ENCODE measurements at regions not wholly inside any gene's neighbourhood (a gene's known extent, or its start where the extent isn't known, plus 50 kb on each side); places are given as distances from the start of the nearest gene placed in this dataset.
A peak's percentile ranks its signal among the peaks of the same experiment; 100 is the strongest.
"Not testable (repeated sequence)": the region's sequence is repeated elsewhere in the genome, so short reads cannot be mapped to it uniquely, and the experiment has no call there.

DNA sequence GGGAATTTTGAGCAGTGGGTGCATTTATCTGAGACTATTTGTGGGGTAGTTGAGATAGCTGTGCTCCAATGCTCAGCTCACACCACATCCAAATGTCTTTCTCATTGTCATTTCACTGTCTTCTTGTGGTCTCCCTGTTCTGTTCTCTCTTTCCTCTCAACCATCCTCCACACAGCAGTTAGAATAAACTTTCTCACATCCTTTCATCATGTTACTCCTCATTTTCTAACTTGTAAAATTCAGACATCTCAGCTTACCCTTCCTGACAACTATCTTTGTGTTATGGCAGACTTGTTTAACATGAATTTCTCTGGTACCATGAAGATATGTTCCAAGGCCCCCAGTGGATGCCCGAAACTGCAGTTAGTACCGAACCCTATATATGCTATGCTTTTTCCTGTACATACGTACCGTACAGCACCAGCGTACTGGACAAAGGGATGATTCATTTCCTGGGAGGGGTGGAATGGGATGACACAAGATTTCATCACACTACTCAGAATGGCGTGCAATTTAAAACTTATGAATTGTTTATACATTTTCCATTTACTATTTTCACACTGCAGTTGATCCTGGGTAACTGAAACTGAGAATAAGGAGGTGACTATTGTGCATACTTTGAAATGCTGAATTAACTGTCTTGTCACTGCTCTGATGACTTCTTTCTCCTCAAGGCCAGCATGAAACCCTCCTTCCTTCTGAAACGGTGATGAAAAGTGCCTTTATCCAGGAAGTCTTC, 177.1 kb upstream of the SLC38A2 start:
- DNase-seq (ENCODE audit: low spot score) (peak; percentile 9), FAIRE-seq (no peak)

- FAIRE-seq = no peak
Measured at GRCh38 chr12:46548605-46549071, 176.1 kb upstream of the SLC38A2 start.

DNA sequence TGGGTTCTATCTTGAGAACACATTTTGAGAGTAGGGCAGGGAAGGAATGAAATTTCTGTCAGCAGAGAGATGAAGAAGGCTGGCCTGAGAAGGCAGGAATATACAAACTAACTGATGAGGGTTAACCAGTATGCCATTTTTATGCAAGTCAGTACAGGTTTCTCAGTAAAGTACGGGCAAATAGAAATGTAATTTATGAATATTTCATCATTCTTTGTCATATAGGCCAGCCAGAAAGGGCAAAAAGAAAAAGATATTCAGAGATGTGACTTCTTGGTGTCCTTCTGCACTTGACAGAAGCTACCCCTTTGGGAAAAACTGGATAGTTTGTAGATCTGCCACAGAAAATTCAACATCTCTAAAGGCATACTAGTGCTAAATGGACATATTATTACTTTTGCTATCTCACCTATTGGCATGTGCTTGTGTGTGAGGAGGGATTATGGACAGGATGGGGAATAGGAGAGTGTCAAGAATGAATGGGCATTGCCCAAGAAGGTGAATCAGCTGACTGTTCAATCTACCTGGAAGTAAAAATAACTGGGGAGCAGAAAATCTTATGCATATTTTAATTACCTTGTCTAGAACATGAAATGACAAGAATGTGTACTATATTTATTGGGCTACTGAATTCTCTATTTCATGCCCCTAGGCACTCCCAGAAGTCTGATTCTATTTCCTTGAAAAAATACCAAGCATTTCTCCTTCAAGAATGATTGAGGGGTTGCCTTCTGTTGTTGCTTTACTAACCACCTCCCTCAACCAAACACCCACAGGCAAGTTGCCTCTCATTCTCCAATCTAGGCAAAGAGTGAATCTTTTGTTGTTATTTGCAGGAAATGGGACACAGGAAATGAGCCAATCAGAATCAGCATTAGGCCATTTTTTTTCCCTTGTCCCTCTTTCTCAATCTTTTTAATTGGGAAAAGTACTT, 175.1 kb upstream of the SLC38A2 start:
- DNase-seq (ENCODE audit: low spot score) (no peak), FAIRE-seq (no peak)

More at GRCh38 chr12:46548605-46549071, 176.1 kb upstream of the SLC38A2 start:
- no peak for DNase-seq (ENCODE audit: low spot score)

GRCh38 chr12:46546634-46547273, 174.2 kb upstream of the SLC38A2 start:
- DNase-seq (ENCODE audit: low spot score) = no peak
- no peak for FAIRE-seq

DNA sequence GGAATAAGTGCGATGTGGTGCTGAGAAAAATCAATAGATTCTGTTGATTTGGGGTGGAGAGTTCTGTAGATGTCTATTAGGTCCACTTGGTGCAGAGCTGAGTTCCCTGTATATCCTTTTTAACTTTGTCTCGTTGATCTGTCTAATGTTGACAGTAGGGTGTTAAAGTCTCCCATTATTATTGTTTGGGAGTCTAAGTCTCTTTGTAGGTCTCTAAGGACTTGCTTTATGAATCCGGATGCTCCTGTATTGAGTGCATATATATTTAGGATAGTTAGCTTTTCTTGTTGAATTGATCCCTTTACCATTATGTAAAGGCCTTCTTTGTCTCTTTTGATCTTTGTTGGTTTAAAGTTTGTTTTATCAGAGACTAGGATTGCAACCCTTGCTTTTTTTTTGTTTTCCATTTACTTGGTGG, 170.8 kb upstream of the SLC38A2 start:
- not testable (repeated sequence) for DNase-seq (ENCODE audit: low spot score); FAIRE-seq

DNA sequence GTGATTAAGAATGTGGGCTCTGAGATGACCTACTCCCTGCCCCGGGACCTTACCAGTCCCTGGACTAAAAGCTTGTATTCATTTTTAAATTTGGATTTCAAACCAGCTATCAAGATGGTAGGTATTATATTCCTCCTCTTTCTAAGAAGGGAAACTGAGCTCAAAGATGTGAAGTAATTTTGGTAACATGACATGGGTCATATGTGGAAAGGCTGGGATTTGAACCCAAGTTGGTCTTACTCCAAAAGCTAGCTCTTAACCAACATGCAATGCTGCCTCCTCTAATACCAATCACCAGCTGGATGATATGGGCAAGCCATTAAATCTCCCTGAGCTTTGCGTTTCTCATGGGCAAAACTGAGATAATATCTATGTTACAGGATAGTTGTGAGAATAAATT, 166.4 kb upstream of the SLC38A2 start:
- no peak for DNase-seq (ENCODE audit: low spot score)
- no peak for FAIRE-seq

DNA sequence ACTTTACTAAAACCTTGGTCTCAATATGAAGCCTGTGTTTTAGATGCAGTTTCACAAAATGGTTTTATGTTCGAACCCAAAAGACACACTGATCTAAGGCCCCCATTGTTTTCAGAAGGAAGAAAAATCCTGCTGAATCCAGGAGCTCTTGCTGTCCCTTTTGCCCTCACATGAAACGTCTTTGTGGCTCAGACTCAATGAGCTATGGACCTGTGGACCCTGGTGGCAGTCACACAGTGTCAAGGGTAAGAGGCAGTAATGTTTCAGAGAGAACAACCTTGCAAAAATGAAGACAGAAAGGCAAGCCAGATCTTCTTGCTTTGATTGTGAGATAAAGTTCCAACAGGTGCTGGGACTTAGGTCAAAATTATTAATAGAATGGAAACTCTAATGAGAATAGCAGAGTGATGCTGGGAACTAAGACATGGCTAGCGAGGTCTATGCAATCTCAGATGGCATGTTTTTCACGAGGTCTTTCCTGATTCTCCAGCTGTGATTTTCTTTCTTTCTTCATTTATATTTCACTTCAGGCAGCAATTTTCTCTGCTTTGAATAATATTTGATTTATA, 164.9 kb upstream of the SLC38A2 start:
- no peak for FAIRE-seq
- no peak for DNase-seq (ENCODE audit: low spot score)

DNA sequence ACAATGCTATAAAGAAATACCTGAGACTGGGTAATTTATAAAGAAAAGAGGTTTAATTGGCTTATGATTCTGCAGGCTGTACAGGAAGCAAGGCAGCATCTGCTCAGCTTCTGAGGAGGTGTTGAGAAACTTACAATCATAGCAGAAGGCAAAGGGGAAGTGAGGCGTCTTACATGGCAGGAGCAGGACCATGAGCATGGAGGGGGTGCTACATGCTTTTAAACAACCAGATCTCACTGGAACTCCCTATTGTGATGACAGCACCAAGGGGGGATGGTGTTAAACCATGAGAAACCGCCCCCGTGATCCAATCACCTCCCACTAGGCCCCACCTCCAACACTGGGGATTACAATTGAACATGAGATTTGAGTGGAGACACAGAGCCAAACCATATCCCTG, 163.7 kb upstream of the SLC38A2 start:
- DNase-seq (ENCODE audit: low spot score); FAIRE-seq: not testable (repeated sequence)

DNA sequence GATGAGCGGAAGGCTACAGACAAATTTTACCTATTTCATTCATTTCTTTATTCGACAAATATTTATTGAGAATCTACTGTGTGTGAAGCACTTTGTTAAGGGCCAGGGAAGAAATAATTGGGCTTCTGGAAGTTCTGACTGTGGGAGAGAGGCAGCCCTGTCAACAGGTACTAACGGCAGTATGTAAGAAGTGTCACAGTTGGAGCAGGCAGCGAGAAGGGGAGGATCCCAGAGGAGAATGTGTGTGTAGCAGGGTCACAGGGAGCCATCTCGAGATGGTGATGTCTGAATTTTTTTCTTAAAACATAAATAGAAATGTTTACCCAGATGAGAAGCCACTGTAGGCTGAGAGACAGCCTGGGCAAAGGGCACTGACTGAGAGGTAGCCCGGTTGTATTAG, 163.3 kb upstream of the SLC38A2 start:
- no peak for DNase-seq (ENCODE audit: low spot score)
- FAIRE-seq = no peak

DNA sequence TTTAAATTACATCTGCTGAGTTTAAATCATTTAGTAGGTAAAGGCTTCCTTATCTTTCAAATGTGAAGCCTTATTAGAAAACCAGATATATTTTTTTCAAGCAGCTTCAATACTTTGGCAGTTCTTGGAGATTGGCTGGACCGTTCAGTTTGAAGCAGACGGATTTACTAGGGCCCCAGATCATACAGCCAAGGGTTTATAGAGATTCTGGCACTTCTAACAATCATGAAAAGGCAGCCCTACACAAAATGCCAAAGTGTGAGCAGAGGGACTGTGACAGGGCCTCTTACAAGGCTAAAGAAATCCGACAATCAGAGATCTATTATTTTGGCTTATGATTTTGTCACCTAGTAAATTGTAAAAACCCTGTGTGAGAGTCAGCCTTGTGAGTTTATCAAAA, 162.8 kb upstream of the SLC38A2 start:
- DNase-seq (ENCODE audit: low spot score) (no peak), FAIRE-seq (no peak)

DNA sequence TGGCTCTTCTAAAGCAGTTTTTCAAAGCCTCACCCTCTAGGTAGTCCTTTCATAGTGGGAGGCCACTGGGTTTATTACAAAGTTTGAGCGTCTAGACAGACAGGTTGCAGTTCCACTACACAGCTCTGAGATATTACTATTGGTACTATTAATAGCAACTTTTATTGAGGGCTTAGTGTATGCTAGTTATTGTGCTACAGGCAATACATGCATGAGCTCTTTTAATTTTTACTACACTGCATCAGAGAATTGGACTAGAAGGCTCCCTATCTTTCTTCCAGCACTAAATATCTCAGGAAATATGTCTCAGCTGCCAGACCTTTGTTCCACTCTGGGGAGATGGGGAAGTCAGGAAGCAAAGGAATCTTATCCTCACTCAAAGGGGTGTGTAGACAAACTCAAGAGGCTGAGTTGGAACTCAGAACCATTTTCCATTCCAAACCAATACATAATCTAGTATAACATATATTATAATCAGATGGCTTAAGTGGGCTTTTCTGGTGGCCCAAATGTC, 161.8 kb upstream of the SLC38A2 start:
- no peak for FAIRE-seq
- no peak for DNase-seq (ENCODE audit: low spot score)

- FAIRE-seq = no peak
Measured at GRCh38 chr12:46533723-46534122, 161.2 kb upstream of the SLC38A2 start.

DNA sequence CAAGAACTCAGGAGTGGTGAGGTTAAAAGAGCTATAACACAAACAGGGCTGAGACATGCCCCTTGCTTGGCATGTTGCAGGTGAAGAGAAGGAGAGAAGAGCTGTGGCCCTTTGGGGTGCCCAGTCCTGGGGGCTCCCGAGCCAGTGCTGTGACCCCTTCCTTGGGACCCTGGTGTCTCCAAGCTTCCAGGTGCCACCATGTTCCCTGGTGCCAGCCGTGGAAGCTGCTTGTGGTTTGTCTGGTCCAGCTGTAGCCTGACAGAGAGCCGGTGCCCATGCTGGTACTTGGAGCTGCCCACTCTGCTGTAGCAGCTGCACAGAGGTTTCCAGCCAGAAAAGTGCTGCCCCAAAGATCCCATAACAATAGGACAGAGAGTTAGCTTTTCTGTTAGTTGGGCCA, 159.2 kb upstream of the SLC38A2 start:
- FAIRE-seq (no peak), DNase-seq (ENCODE audit: low spot score) (no peak)

More at GRCh38 chr12:46533723-46534122, 161.2 kb upstream of the SLC38A2 start:
- no peak for DNase-seq (ENCODE audit: low spot score)

DNA sequence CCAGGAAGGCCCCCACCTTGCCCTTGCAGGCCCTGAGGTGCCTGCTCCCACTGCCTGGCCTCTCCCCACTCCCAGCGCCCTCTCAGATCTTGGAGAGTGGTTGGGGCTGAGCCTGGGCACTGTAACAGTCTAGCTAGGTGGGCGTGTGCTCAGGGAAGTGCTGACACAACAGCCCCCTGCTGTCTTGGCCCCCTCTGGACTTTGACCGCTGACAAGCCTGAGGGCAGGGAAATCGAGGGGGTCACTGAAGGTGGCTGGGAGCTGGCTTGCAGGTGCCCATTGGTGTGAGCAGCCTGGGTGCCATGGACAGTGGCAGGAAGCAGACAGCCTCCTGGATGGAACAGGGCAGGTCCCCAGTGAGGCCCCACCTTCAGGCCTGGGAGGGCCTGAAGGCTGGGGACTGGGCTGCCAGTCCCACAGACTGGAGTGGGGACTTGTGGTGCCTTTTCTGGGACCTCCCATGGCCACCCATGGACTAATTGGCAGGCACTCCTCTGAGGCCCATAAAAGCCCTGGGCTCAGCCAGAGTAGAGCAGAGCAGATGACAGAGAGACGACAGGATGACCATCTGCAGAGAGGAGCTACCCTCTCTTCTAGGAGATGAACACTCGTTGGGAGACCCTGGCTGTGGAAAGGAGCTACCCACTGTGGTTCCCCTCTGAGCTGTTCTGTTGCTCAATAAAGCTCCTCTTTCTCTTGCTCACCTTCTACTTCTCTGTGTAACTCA, 158.6 kb upstream of the SLC38A2 start:
- no peak for FAIRE-seq
- DNase-seq (ENCODE audit: low spot score) = no peak

GRCh38 chr12:46530373-46531056, 157.9 kb upstream of the SLC38A2 start:
- no peak for FAIRE-seq
- no peak for DNase-seq (ENCODE audit: low spot score)

- no peak for DNase-seq (ENCODE audit: low spot score)
- FAIRE-seq = no peak
Measured at GRCh38 chr12:46526233-46526632, 153.7 kb upstream of the SLC38A2 start.

DNA sequence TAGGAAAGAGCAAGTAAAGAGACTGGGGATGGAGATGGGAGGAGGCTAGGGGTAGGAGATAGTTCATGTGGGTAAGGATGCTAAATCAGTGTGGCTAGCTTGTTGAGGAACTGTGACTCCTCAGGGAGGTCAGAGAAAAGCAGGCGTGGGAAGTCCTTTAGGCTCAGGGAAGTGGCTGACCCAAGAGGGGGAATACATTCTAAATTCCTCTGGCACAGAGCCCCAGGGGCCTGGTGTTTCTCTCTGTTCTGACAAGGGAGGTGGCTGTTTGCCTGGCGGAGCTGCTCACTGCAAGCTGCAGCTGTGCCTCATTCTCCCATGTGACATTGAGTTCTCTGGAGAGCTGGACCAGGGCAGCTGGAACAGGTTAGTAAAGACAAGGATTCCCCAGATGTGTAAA, 152.2 kb upstream of the SLC38A2 start:
- peak; percentile 41 for DNase-seq (ENCODE audit: low spot score)

GRCh38 chr12:46523863-46524770, 151.5 kb upstream of the SLC38A2 start:
- peak; percentile 94 for FAIRE-seq

More for the DNA sequence above, 152.2 kb upstream of the SLC38A2 start:
- FAIRE-seq = no peak

DNA sequence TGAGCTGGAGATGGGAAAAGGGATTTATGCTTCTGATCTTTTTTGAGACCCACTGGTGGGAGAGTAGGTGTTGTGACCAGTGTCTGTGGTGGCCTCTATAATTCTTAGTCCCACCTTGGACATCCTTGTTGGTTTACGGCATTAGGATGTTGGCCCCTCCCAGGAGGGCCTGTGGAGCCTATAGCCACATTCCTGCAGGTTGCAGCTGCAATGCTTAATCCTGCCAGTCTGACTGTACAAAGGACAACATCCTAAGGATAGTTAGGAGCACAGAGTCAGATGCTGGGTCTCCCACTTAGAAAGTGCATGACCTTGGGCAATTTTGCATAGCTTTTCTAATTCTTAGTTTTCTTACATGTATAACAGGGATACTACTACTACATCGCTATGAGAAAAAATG, 150.9 kb upstream of the SLC38A2 start:
- DNase-seq (ENCODE audit: low spot score) (peak; percentile 18), FAIRE-seq (no peak)

More at GRCh38 chr12:46523863-46524770, 151.5 kb upstream of the SLC38A2 start:
- peak; percentile 99 for DNase-seq (ENCODE audit: low spot score)
